Neutrophil (primary cell): ENCODE measurements at regions not wholly inside any gene's neighbourhood (a gene's known extent, or its start where the extent isn't known, plus 50 kb on each side); places are given as distances from the start of the nearest gene placed in this dataset.

Experiments used
- H3K27ac ChIP-seq: fragments of 200-600 bp; sonication (generic); 2 replicates; pipeline ENCODE4 v1.5.1; 2016; ENCODE audit warnings: mild to moderate bottlenecking, moderate library complexity
- H3K27me3 ChIP-seq: fragments of 200-600 bp; sonication (generic); 2 replicates; pipeline ENCODE4 v1.6.0; 2016; ENCODE audit warnings: mild to moderate bottlenecking
- H3K36me3 ChIP-seq: fragments of 200-600 bp; sonication (generic); 2 replicates; pipeline ENCODE4 v1.5.1; 2017
- H3K4me1 ChIP-seq, 2 experiments: fragments of 200-600 bp in 1 of 2; sonication (generic) in 1 of 2; 1 replicate in 1 of 2; 2 replicates in 1 of 2; pipeline versions ENCODE4 v1.5.1 to v1.6.1; 2013 to 2016; ENCODE audit warnings: low read depth in 1 of 2, low read length in 1 of 2, mild to moderate bottlenecking in 1 of 2, moderate library complexity in 1 of 2; ENCODE audit not compliant: control insufficient read depth in 1 of 2, insufficient read depth in 1 of 2
- H3K4me3 ChIP-seq, 2 experiments: fragments of 200-600 bp in 1 of 2; sonication (generic) in 1 of 2; 1 replicate in 1 of 2; 2 replicates in 1 of 2; pipeline ENCODE4 v1.5.1; 2013 to 2016; ENCODE audit warnings: low read depth in 1 of 2, low read length in 1 of 2, mild to moderate bottlenecking in 1 of 2, moderate library complexity in 1 of 2
- H3K9me3 ChIP-seq: fragments of 200-600 bp; sonication (generic); 2 replicates; pipeline ENCODE4 v1.5.1; 2016
- CTCF ChIP-seq: fragments of 200-600 bp; sonication (generic); IDR thresholded peaks from 2 replicates; pipeline ENCODE4 v1.5.1; 2016; ENCODE audit warnings: antibody characterized with exemption

- Histone ChIP-seq H3K4me1 (no peaks in the 10 kb centered on the region), H3K27ac (no peak overlapping the region), H3K9me3 (no peaks in the 10 kb centered on the region), H3K27me3 (no peaks in the 10 kb centered on the region), H3K4me3 (no peak overlapping the region), H3K36me3 (no peaks in the 10 kb centered on the region)
- TF ChIP-seq CTCF, result no peak
Observed at GRCh38 chr6:91480402-91480801, 893.5 kb upstream of the MAP3K7 start.

DNA sequence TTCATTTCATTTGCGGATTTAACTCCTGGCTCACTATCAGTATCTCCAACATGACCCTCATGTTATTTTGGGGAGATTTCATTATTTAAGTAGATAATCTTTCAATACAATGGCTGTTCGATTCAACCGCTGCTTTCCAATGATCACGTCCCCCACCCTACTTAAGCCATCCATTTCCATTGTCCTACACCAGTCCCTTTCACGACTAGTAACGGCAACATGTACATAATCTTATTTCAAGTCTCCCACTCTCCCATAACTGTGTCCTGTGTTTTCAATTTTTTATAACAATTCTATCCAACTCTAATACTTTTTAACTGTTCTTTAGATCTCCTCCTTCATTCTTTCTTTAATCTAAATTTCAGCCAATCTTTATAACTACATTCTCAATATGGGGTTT lies 890.8 kb upstream of the MAP3K7 start:
- H3K36me3 ChIP-seq, result no peaks in the 10 kb centered on the region
- H3K9me3 ChIP-seq, result no peaks in the 10 kb centered on the region
- H3K27ac ChIP-seq, result no peak overlapping the region
- H3K4me1 ChIP-seq, result no peaks in the 10 kb centered on the region
- no peaks in the 10 kb centered on the region for H3K27me3 ChIP-seq
- H3K4me3 ChIP-seq, result no peak overlapping the region
- no peak for TF ChIP-seq CTCF

DNA sequence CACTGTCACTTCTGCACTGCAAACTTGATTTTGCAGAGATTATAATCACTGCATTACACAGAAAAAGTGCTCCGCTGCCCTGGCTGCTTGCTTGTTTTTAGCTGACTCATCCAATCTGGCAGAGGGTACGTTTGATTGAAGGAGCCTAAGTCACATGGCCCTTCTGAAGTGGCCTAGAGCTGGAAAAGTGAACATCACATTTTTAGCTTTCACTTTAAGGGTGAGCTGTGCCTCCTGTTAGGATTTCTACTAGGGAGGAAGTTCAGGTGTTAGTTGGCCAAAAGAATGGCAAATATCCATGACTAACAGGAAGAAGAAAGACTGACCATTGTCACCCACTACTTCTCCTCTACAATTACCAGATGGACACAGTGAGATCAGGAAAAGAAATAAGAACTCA lies 889.1 kb upstream of the MAP3K7 start:
- Histone ChIP-seq H3K36me3 (no peaks in the 10 kb centered on the region), H3K27me3 (no peaks in the 10 kb centered on the region), H3K4me3 (no peak overlapping the region), H3K27ac (no peak overlapping the region), H3K9me3 (no peaks in the 10 kb centered on the region), H3K4me1 (no peaks in the 10 kb centered on the region)
- no peak for TF ChIP-seq CTCF

- Histone ChIP-seq H3K4me1 (no peaks in the 10 kb centered on the region), H3K9me3 (no peaks in the 10 kb centered on the region), H3K27ac (no peak overlapping the region), H3K4me3 (no peak overlapping the region), H3K36me3 (no peaks in the 10 kb centered on the region), H3K27me3 (no peaks in the 10 kb centered on the region)
- TF ChIP-seq CTCF, result no peak
Observed at GRCh38 chr6:91465393-91465792, 878.5 kb upstream of the MAP3K7 start.

DNA sequence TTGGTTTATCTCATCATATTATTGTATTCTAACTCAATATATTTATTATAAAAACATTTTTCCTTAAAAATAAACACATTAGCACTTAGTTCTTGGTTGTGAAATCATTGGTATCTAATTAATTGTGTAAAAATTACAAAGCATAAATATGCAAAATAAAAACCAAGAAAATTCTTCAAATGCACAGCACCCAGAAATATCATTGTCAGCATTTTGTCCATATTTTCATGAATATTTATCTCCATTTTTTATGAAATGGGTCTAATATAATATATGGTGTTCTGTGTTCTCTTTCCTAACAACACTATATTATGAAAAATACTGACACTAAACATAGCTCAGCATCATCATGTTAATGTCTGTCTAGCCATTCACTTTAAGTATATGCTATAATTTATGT lies 877.8 kb upstream of the MAP3K7 start:
- no peak overlapping the region for H3K4me3 ChIP-seq
- no peak for TF ChIP-seq CTCF
- H3K4me1 ChIP-seq, result no peaks in the 10 kb centered on the region
- no peaks in the 10 kb centered on the region for H3K9me3 ChIP-seq
- H3K36me3 ChIP-seq, result no peaks in the 10 kb centered on the region
- no peak overlapping the region for H3K27ac ChIP-seq
- H3K27me3 ChIP-seq, result no peaks in the 10 kb centered on the region

GRCh38 chr6:91464201-91464600 lies 877.3 kb upstream of the MAP3K7 start:
- H3K4me1 ChIP-seq, result no peaks in the 10 kb centered on the region
- H3K9me3 ChIP-seq, result no peaks in the 10 kb centered on the region

More at GRCh38 chr6:91464201-91464600, 877.3 kb upstream of the MAP3K7 start:
- H3K27me3 ChIP-seq, result no peaks in the 10 kb centered on the region
- no peak overlapping the region for H3K27ac ChIP-seq
- no peaks in the 10 kb centered on the region for H3K36me3 ChIP-seq
- TF ChIP-seq CTCF, result no peak
- H3K4me3 ChIP-seq, result no peak overlapping the region
